ENCODE measurements at regions not wholly inside any gene's neighbourhood (a gene's known extent, or its start where the extent isn't known, plus 50 kb on each side); places are given as distances from the start of the nearest gene placed in this dataset.

DNA sequence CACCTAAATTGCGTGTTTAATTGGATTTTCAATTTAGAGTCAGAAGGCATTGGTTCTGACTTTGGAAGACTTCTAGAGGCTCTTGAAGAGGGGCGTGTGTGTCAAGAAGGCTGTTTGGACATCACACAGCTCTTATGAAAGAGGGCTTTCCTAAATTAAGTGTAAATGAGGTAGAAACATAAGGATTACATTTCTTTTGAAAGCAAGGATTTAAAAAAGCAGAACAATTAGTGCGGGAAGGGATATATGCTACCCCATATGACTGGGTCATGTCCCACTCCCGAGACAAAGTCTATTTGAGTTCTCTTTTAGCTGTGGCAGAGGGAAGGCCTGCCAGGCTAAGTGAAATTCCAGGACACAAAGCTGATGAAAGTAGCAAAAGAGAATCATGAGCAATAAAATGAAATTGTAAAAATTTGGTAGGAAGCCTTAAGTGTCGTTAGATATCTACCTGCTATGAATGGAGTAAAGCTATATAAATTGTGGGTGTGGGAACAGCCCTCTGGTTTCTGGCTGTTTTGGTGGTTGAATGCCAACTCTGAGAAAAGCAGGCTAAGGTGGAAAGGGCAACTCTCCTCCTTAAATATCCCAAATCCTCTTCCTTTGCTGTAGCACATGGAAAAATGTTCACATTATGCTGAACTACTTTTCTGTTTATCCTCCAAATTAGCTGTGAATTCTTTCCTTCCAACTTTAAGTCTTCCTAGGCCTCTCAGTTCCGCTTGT, 100.6 kb upstream of the TSC22D2 start (continued):
- TF ChIP-seq, protein P1, sequence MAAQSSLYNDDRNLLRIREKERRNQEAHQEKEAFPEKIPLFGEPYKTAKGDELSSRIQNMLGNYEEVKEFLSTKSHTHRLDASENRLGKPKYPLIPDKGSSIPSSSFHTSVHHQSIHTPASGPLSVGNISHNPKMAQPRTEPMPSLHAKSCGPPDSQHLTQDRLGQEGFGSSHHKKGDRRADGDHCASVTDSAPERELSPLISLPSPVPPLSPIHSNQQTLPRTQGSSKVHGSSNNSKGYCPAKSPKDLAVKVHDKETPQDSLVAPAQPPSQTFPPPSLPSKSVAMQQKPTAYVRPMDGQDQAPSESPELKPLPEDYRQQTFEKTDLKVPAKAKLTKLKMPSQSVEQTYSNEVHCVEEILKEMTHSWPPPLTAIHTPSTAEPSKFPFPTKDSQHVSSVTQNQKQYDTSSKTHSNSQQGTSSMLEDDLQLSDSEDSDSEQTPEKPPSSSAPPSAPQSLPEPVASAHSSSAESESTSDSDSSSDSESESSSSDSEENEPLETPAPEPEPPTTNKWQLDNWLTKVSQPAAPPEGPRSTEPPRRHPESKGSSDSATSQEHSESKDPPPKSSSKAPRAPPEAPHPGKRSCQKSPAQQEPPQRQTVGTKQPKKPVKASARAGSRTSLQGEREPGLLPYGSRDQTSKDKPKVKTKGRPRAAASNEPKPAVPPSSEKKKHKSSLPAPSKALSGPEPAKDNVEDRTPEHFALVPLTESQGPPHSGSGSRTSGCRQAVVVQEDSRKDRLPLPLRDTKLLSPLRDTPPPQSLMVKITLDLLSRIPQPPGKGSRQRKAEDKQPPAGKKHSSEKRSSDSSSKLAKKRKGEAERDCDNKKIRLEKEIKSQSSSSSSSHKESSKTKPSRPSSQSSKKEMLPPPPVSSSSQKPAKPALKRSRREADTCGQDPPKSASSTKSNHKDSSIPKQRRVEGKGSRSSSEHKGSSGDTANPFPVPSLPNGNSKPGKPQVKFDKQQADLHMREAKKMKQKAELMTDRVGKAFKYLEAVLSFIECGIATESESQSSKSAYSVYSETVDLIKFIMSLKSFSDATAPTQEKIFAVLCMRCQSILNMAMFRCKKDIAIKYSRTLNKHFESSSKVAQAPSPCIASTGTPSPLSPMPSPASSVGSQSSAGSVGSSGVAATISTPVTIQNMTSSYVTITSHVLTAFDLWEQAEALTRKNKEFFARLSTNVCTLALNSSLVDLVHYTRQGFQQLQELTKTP (IDR thresholded peaks at IDR 0.05; ENCODE audit: low read depth in 1 of 2, partially characterized antibody in 2 of 2) = no peak
- no peak for TF ChIP-seq HMG20A (CRISPR knock-in tag; conservative IDR thresholded peaks at IDR 0.05)
- TF ChIP-seq PTTG1 (tag; IDR thresholded peaks at IDR 0.05; ENCODE audit: low read depth) = no peak
- TF ChIP-seq NCOR1 (IDR thresholded peaks at IDR 0.05) = no peak
- no peak for TF ChIP-seq MED1 (CRISPR knock-in tag; IDR thresholded peaks at IDR 0.05; ENCODE audit: borderline replicate concordance)

DNA sequence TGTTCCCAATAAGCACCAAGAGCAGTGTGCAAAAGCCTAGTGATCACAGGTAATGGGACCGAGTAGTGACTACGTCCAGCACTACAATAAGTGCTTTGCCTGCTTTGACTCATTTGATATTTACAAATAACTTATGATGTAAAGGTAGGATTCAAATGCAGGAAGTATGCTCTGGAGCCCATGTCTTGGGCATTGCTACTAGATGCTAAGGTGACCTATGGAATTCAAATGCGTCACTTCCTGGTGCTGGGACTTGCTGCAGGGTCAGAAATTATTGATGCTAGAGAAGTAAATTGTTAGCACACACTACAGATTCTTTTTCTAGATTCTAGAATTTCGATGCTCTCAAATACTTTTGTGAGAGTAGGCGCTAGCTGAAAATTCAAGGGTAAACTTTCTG, 101.2 kb upstream of the TSC22D2 start:
- H3K4me2 ChIP-seq (ENCODE audit: insufficient read depth, low read length) = no peak overlapping the region
- no peak for ATAC-seq
- no peak overlapping the region for H3K4me3 ChIP-seq
- H4K20me1 ChIP-seq (replicated peaks; ENCODE audit: control insufficient read depth, insufficient read depth, low read length) = no peaks in the 10 kb centered on the region
- no peak for DNase-seq (ENCODE audit: extremely low read depth in 1 of 4, low spot score in 3 of 4)
- TF ChIP-seq, protein P2, sequence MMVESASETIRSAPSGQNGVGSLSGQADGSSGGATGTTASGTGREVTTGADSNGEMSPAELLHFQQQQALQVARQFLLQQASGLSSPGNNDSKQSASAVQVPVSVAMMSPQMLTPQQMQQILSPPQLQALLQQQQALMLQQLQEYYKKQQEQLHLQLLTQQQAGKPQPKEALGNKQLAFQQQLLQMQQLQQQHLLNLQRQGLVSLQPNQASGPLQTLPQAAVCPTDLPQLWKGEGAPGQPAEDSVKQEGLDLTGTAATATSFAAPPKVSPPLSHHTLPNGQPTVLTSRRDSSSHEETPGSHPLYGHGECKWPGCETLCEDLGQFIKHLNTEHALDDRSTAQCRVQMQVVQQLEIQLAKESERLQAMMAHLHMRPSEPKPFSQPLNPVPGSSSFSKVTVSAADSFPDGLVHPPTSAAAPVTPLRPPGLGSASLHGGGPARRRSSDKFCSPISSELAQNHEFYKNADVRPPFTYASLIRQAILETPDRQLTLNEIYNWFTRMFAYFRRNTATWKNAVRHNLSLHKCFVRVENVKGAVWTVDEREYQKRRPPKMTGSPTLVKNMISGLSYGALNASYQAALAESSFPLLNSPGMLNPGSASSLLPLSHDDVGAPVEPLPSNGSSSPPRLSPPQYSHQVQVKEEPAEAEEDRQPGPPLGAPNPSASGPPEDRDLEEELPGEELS (CRISPR knock-in tag; IDR thresholded peaks at IDR 0.05; ENCODE audit: borderline replicate concordance) = no peak
- no peak overlapping the region for H3K27ac ChIP-seq (ENCODE audit: extremely low read depth, low read depth, low read length)
- H3K9me1 ChIP-seq (ENCODE audit: control insufficient read depth, insufficient read depth, low read length) = no peaks in the 10 kb centered on the region
- no peaks in the 10 kb centered on the region for H3K79me2 ChIP-seq (ENCODE audit: control insufficient read depth, insufficient read depth, low read length)
- POLR2A ChIA-PET = interaction anchor here (1.1 kb wide), 1 partner anchor 13 kb away, joined by 6 read pairs; no protein-coding TSS in a partner anchor
- no peak overlapping the region for H3K9ac ChIP-seq (ENCODE audit: insufficient read depth in 1 of 2, low read depth in 2 of 2, low read length in 2 of 2)
- peaks cover 0 to 8% of the 10 kb centered on the region in 2 experiments; a peak in 4 of 5 replicates for H3K4me1 ChIP-seq (replicated peaks in 1 of 2; ENCODE audit: control insufficient read depth in 2 of 2, insufficient read depth in 2 of 2, low read length in 2 of 2)
- FAIRE-seq = no peak
- CTCF ChIA-PET (ENCODE audit: low intra/inter-chr PET ratio) = no interaction called here
- H3K36me3 ChIP-seq (ENCODE audit: control insufficient read depth, insufficient read depth, low read length) = no peaks in the 10 kb centered on the region
- H3K9me3 ChIP-seq (replicated peaks; ENCODE audit: control insufficient read depth, insufficient read depth, low read depth, low read length) = no peaks in the 10 kb centered on the region
- BruUV-seq (replicated peaks) = no TSS peak
- no peaks in the 10 kb centered on the region; a peak in 1 of 5 replicates for H3K27me3 ChIP-seq (ENCODE audit: control insufficient read depth in 2 of 2, insufficient read depth in 2 of 2, low read length in 2 of 2)
- intact Hi-C loops (cut with micrococcal nuclease) (no loop called here), in situ Hi-C loops (cut with MboI) (no loop called here)
- no peak overlapping the region for H2AFZ ChIP-seq (ENCODE audit: low read depth, low read length)
- 43% methylated on average over 5 of the region's 5 CpGs for WGBS (ENCODE audit: insufficient coverage, low coverage, missing lambda C conversion rate)
